Caco-2 (cell line): ENCODE measurements at regions not wholly inside any gene's neighbourhood (a gene's known extent, or its start where the extent isn't known, plus 50 kb on each side); places are given as distances from the start of the nearest gene placed in this dataset.

Source experiments
- BruUV-seq: library from RNA; stranded (reverse); fragments of 400-500 nt; replicated peaks from 2 replicates; lab custom pipeline; 2021; lab: Mats Ljungman, UMichigan
- CTCF ChIA-PET: fragments of 300-600 bp; sonication (Branson Sonifier 250); formaldehyde crosslinking; loops from one replicate; lab custom pipeline; 2022; ENCODE audit warnings: antibody characterized with exemption; lab: Charles Lee
- POLR2A ChIA-PET: fragments of 300-600 bp; sonication (Branson Sonifier 250); formaldehyde crosslinking; loops from one replicate; lab custom pipeline; 2022; ENCODE audit warnings: antibody characterized with exemption; lab: Charles Lee
- DNase-seq, 2 experiments: peaks; one replicate each; pipeline versions ENCODE4 v3.0.0 to v3.0.0-alpha.2; 2020 to 2022
- H3K27me3 ChIP-seq: replicated peaks from 2 replicates; pipeline ENCODE4 v1.6.0; 2011; ENCODE audit warnings: low read length; ENCODE audit not compliant: control insufficient read depth, insufficient read depth
- H3K36me3 ChIP-seq: 2 replicates; pipeline ENCODE4 v1.5.1; 2011; ENCODE audit warnings: low read length; ENCODE audit not compliant: control insufficient read depth, insufficient read depth
- H3K4me1 ChIP-seq: fragments of 250-450 bp; sonication (Bioruptor Pico); 2 replicates; pipeline ENCODE4 v1.5.1; 2020; ENCODE audit warnings: mild to moderate bottlenecking
- H3K4me3 ChIP-seq: 2 replicates; pipeline ENCODE4 v1.5.1; 2011; ENCODE audit warnings: low read depth, mild to moderate bottlenecking, control low read depth, low read length
- H3K9me3 ChIP-seq: fragments of 250-450 bp; sonication (Bioruptor Pico); 2 replicates; pipeline ENCODE4 v1.5.1; 2020; ENCODE audit warnings: mild to moderate bottlenecking, moderate library complexity
- H3K27ac Mint-ChIP-seq: one replicate; pipeline ENCODE4 v1.8.0; 2022; ENCODE audit warnings: mixed read lengths; ENCODE audit not compliant: unreplicated experiment
- H3K27me3 Mint-ChIP-seq: one replicate; pipeline ENCODE4 v1.8.0; 2022; ENCODE audit warnings: mixed read lengths; ENCODE audit not compliant: insufficient read depth, unreplicated experiment
- H3K36me3 Mint-ChIP-seq: one replicate; pipeline ENCODE4 v1.8.0; 2022; ENCODE audit warnings: mild to moderate bottlenecking, mixed read lengths; ENCODE audit not compliant: insufficient read depth, unreplicated experiment
- H3K4me1 Mint-ChIP-seq: one replicate; pipeline ENCODE4 v1.8.0; 2022; ENCODE audit warnings: low read depth, mixed read lengths; ENCODE audit not compliant: unreplicated experiment
- H3K4me3 Mint-ChIP-seq: one replicate; pipeline ENCODE4 v1.8.0; 2022; ENCODE audit warnings: mild to moderate bottlenecking, moderate library complexity, mixed read lengths; ENCODE audit not compliant: unreplicated experiment
- H3K9me3 Mint-ChIP-seq: one replicate; pipeline ENCODE4 v1.8.0; 2022; ENCODE audit warnings: mixed read lengths; ENCODE audit not compliant: unreplicated experiment
- intact Hi-C: fragments of 100-400 bp; cut with micrococcal nuclease; formaldehyde crosslinking; loops from one replicate; pipeline ENCODE4 v1.10.0; 2022; ENCODE audit not compliant: unreplicated experiment
- TF ChIP-seq, protein P1 (sequence below), 2 experiments: fragments of 200-600 bp in 1 of 2; IDR thresholded peaks; 1 replicate in 1 of 2; 2 replicates in 1 of 2; pipeline versions ENCODE4 v1.5.1 to v1.8.0; 2011 to 2022; ENCODE audit warnings: antibody characterized with exemption in 1 of 2, control low read depth in 1 of 2, inconsistent platforms in 1 of 2, low read depth in 1 of 2, low read length in 1 of 2, mild to moderate bottlenecking in 1 of 2, moderate library complexity in 1 of 2; ENCODE audit not compliant: insufficient read depth in 1 of 2, severe bottlenecking in 1 of 2, unreplicated experiment in 1 of 2

DNA sequence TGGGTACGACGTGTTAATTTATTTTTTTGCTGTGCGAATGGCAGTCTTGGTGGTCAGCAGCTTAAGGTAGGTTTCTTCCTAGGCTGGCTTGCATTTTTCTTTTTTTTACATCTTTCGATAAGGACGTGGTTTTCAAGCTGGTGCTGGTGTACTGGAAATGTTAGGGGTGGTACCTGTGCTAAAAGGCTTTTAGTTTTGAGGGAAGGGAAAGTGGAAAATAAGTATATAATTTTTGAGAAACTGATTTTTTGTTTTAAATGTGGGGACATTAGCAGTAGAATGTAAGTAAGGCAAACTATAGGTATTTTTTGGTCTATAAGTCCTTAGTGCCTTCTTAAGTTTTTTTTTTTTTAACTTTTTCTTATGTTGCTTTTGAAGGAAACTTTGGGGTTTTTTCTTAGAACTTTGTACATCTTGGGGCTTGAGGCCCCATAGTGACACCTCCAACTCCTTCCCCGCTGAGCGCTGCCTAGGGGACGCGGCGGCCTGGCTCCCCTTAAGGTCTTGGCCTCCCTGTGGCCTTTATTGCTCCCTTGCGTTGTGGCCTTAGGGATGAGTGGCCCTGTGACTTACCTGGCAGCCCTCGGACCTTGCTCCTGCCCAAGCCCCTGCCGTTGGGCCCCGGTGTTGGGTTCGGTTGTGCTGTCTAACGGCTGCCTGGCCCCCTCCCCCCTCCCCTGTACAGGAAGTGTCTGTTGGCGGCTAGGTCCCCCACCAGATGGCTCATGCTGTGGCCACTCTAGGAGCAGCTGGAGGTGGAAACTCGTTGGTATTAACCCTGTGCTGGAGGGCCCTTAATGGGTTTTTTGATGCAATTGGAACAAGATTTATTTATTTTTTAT is 88.0 kb upstream of the RPRML start:
- Mint-ChIP-seq H3K9me3 (no peaks in the 10 kb centered on the region), H3K36me3 (peaks cover 16% of the 10 kb centered on the region), H3K27me3 (no peaks in the 10 kb centered on the region), H3K4me1 (peaks cover 10% of the 10 kb centered on the region), H3K4me3 (peak overlapping the region; percentile 96), H3K27ac (peak overlapping the region; percentile 98)
- Histone ChIP-seq H3K4me3 (peak overlapping the region; percentile 49), H3K27me3 (no peaks in the 10 kb centered on the region), H3K4me1 (peaks cover 10% of the 10 kb centered on the region; the same call in 1 of the 2 replicates), H3K9me3 (no peaks in the 10 kb centered on the region), H3K36me3 (no peaks in the 10 kb centered on the region)
- ChIA-PET POLR2A (no interaction called here), CTCF (no interaction called here)
- DNase-seq = peak; percentile 88 to 94
- TF ChIP-seq, protein P1, sequence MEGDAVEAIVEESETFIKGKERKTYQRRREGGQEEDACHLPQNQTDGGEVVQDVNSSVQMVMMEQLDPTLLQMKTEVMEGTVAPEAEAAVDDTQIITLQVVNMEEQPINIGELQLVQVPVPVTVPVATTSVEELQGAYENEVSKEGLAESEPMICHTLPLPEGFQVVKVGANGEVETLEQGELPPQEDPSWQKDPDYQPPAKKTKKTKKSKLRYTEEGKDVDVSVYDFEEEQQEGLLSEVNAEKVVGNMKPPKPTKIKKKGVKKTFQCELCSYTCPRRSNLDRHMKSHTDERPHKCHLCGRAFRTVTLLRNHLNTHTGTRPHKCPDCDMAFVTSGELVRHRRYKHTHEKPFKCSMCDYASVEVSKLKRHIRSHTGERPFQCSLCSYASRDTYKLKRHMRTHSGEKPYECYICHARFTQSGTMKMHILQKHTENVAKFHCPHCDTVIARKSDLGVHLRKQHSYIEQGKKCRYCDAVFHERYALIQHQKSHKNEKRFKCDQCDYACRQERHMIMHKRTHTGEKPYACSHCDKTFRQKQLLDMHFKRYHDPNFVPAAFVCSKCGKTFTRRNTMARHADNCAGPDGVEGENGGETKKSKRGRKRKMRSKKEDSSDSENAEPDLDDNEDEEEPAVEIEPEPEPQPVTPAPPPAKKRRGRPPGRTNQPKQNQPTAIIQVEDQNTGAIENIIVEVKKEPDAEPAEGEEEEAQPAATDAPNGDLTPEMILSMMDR (IDR thresholded peaks at IDR 0.05; ENCODE audit: insufficient read depth in 1 of 2, low read depth in 1 of 2, low read length in 1 of 2, severe bottlenecking in 1 of 2, unreplicated experiment in 1 of 2) = peak in 1 of 2 experiments; percentile 21
- intact Hi-C loops = loop anchor here (2.0 kb wide), 1 partner anchor 34 kb away; no protein-coding TSS in a partner anchor
- BruUV-seq = TSS peak; percentile 74

DNA sequence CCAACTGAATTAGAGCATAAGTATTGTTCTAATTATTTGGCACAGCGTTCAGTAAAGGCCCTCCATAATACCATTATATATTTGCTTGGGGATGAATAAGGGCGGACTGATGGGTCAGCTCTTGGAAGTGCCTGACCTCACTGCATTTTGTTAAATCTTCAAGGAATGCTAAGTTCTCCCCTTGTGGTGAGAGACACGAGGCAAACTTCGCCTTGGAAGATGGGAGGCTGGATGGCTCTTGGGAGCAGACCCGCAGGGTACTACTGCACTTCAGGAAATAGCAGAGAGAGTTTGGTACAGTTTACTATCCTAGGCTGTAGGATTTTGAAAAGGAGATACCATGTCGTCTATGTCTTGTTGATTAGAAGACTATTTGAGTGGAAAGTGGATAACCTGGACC is 87.0 kb upstream of the RPRML start:
- intact Hi-C loops = loop anchor here (2.0 kb wide), 1 partner anchor 35 kb away; no protein-coding TSS in a partner anchor
- Mint-ChIP-seq H3K27ac (peak overlapping the region; percentile 98), H3K36me3 (peaks cover 16% of the 10 kb centered on the region), H3K27me3 (no peaks in the 10 kb centered on the region), H3K9me3 (no peaks in the 10 kb centered on the region), H3K4me3 (peak overlapping the region; percentile 96), H3K4me1 (peaks cover 10% of the 10 kb centered on the region)
- Histone ChIP-seq H3K36me3 (no peaks in the 10 kb centered on the region), H3K4me3 (no peak overlapping the region), H3K27me3 (no peaks in the 10 kb centered on the region), H3K9me3 (no peaks in the 10 kb centered on the region), H3K4me1 (peaks cover 10% of the 10 kb centered on the region; the same call in 1 of the 2 replicates)
- no TSS peak for BruUV-seq
- POLR2A ChIA-PET = no interaction called here
- no peak for DNase-seq
- CTCF ChIA-PET = interaction anchor here (0.6 kb wide), 1 partner anchor 38 kb away, joined by 4 read pairs; no protein-coding TSS in a partner anchor
- TF ChIP-seq, protein P1 (IDR thresholded peaks at IDR 0.05; ENCODE audit: insufficient read depth in 1 of 2, low read depth in 1 of 2, low read length in 1 of 2, severe bottlenecking in 1 of 2, unreplicated experiment in 1 of 2) = no peak

DNA sequence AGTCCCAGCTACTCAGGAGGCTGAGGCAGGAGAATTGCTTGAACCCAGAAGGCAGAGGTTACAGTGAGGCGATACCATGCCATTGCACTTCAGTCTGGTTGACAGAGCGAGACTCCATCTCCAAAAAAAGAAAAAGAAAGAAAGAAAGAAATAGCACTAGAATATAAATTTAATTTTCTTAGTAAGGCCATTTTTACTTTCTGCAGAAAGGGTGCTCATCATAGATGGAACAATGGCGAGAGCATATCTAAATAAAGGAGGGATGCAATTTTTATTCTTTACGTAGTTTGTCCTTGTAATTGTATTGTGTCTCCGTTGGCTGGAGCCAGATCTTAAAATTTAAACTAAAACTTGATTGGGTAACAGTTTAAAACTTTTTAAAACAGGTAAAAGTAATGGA is 85.6 kb upstream of the RPRML start:
- ChIA-PET POLR2A (no interaction called here), CTCF (no interaction called here)
- H3K27ac Mint-ChIP-seq = no peak overlapping the region
- no peaks in the 10 kb centered on the region for H3K9me3 Mint-ChIP-seq
- H3K4me3 ChIP-seq = no peak overlapping the region
- H3K27me3 ChIP-seq = no peaks in the 10 kb centered on the region
- TF ChIP-seq, protein P1 (IDR thresholded peaks at IDR 0.05; ENCODE audit: insufficient read depth in 1 of 2, low read depth in 1 of 2, low read length in 1 of 2, severe bottlenecking in 1 of 2, unreplicated experiment in 1 of 2) = no peak
- no peaks in the 10 kb centered on the region for H3K36me3 ChIP-seq
- H3K4me1 ChIP-seq = peaks cover 11% of the 10 kb centered on the region
- H3K27me3 Mint-ChIP-seq = no peaks in the 10 kb centered on the region
- H3K4me1 Mint-ChIP-seq = peaks cover 16% of the 10 kb centered on the region
- peaks cover 16% of the 10 kb centered on the region for H3K36me3 Mint-ChIP-seq
- no peak for DNase-seq
- H3K4me3 Mint-ChIP-seq = no peak overlapping the region
- no TSS peak for BruUV-seq
- intact Hi-C loops = no loop called here
- no peaks in the 10 kb centered on the region for H3K9me3 ChIP-seq
